ENCODE measurements at regions not wholly inside any gene's neighbourhood (a gene's known extent, or its start where the extent isn't known, plus 50 kb on each side); places are given as distances from the start of the nearest gene placed in this dataset.

DNA sequence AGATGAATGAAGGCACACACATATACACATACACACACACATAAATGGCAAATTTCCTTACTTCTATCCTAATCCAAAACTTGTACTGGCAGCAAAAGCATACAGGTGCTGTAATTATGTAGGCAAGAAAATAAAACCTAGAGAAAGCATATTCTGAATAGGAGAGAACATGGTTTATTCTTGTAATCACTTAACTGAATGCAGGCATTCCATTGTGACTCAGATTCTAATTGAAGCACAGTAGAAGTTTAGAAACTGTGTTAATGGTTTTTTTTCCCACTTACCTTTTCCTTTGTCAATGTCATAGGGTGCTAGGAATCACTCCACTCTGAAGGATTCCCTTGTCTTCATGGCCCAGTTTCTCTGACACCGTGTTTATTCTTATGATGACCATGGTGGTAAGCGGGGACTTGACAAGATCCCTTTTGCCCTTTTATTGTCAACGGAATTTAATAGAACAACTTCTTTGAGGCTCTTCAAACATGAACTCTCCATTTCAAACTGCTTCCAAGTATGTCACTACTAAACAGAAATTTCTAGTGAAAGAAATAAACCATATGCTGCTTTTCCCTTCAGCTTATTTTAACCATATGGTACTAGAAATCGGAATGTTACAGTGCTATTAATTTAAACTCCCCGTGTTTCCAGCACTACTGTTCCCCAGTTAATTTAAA is 164.2 kb downstream of the OGFRL1 start:
- Mint-ChIP-seq H3K9me3 (no peaks in the 10 kb centered on the region), H3K4me1 (no peaks in the 10 kb centered on the region), H3K36me3 (ENCODE audit: low read depth) (no peaks in the 10 kb centered on the region), H3K27ac (no peak overlapping the region), H3K4me3 (no peak overlapping the region), H3K27me3 (ENCODE audit: insufficient read depth) (no peaks in the 10 kb centered on the region)
- no peaks in the 10 kb centered on the region for H3K27me3 ChIP-seq (ENCODE audit: control insufficient read depth, insufficient read depth, low read length, poor library complexity, severe bottlenecking)
- DNase-seq: no peak
- no peaks in the 10 kb centered on the region for H3K9me3 ChIP-seq (ENCODE audit: control insufficient read depth, low read length)
- H3K4me3 ChIP-seq (ENCODE audit: low read length): no peak overlapping the region
- no peak overlapping the region for H3K27ac ChIP-seq (ENCODE audit: low read depth, low read length)
- H3K36me3 ChIP-seq (ENCODE audit: control insufficient read depth, insufficient read depth, low read length): no peaks in the 10 kb centered on the region
- TF ChIP-seq, protein P1, sequence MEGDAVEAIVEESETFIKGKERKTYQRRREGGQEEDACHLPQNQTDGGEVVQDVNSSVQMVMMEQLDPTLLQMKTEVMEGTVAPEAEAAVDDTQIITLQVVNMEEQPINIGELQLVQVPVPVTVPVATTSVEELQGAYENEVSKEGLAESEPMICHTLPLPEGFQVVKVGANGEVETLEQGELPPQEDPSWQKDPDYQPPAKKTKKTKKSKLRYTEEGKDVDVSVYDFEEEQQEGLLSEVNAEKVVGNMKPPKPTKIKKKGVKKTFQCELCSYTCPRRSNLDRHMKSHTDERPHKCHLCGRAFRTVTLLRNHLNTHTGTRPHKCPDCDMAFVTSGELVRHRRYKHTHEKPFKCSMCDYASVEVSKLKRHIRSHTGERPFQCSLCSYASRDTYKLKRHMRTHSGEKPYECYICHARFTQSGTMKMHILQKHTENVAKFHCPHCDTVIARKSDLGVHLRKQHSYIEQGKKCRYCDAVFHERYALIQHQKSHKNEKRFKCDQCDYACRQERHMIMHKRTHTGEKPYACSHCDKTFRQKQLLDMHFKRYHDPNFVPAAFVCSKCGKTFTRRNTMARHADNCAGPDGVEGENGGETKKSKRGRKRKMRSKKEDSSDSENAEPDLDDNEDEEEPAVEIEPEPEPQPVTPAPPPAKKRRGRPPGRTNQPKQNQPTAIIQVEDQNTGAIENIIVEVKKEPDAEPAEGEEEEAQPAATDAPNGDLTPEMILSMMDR (conservative IDR thresholded peaks at IDR 0.05): no peak
- H3K9ac ChIP-seq (ENCODE audit: extremely low read depth, low read length, poor library complexity, severe bottlenecking): no peak overlapping the region
- WGBS, 2 experiments (ENCODE audit: insufficient coverage in 1 of 2, insufficient read length in 1 of 2): 80% methylated on average over 4 to 5 of the region's 5 CpGs
- no peaks in the 10 kb centered on the region for H3K4me1 ChIP-seq (ENCODE audit: control insufficient read depth, insufficient read depth, low read length)

DNA sequence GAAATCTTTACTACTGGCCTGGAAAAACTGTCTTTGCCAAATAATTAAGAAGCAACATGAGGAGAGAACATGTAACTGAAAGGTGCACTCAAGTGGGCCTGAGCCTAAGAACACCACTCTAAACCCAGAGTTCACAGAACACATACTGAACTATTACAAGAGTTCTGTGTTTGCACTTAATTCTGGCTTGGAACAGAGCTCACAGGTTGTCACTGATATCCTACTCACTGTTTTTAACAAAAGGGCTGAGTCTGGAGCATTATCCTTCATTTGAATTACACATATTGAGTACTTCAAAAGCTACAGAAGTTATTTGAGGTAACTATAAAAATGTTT is 164.7 kb downstream of the OGFRL1 start:
- no peaks in the 10 kb centered on the region for H3K36me3 Mint-ChIP-seq (ENCODE audit: low read depth)
- no peaks in the 10 kb centered on the region for H3K27me3 Mint-ChIP-seq (ENCODE audit: insufficient read depth)
- H3K4me1 Mint-ChIP-seq: no peaks in the 10 kb centered on the region
- H3K9me3 ChIP-seq (ENCODE audit: control insufficient read depth, low read length): no peaks in the 10 kb centered on the region
- TF ChIP-seq, protein P1 (conservative IDR thresholded peaks at IDR 0.05): no peak
- no peak overlapping the region for H3K4me3 Mint-ChIP-seq
- H3K9ac ChIP-seq (ENCODE audit: extremely low read depth, low read length, poor library complexity, severe bottlenecking): no peak overlapping the region
- H3K4me1 ChIP-seq (ENCODE audit: control insufficient read depth, insufficient read depth, low read length): no peaks in the 10 kb centered on the region
- no peak overlapping the region for H3K4me3 ChIP-seq (ENCODE audit: low read length)
- H3K27ac ChIP-seq (ENCODE audit: low read depth, low read length): no peak overlapping the region
- DNase-seq: no peak
- no peaks in the 10 kb centered on the region for H3K36me3 ChIP-seq (ENCODE audit: control insufficient read depth, insufficient read depth, low read length)
- H3K9me3 Mint-ChIP-seq: no peaks in the 10 kb centered on the region
- no peak overlapping the region for H3K27ac Mint-ChIP-seq
- no peaks in the 10 kb centered on the region for H3K27me3 ChIP-seq (ENCODE audit: control insufficient read depth, insufficient read depth, low read length, poor library complexity, severe bottlenecking)

DNA sequence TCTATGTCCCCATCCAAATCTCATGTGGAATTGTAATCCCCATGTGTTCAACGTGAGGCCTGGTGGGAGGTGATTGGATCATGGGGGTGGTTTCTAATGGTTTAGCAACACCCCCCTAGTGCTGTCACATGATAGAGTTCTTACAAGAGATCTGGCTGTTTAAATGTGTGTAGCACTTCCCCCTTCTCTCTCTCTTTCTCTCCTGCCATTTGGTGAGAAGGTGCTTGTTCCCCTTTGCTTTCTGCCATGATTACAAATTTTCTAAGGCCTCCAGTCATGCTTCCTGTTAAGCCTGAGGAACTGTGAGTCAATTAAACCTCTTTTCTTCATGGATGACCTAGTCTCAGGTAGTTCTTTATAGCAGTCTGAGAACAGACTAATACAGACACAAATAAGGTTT is 165.4 kb downstream of the OGFRL1 start:
- no peaks in the 10 kb centered on the region for H3K9me3 Mint-ChIP-seq
- Histone ChIP-seq H3K4me3 (ENCODE audit: low read length) (no peak overlapping the region), H3K4me1 (ENCODE audit: control insufficient read depth, insufficient read depth, low read length) (no peaks in the 10 kb centered on the region), H3K27ac (ENCODE audit: low read depth, low read length) (no peak overlapping the region), H3K9ac (ENCODE audit: extremely low read depth, low read length, poor library complexity, severe bottlenecking) (no peak overlapping the region), H3K36me3 (ENCODE audit: control insufficient read depth, insufficient read depth, low read length) (no peaks in the 10 kb centered on the region), H3K27me3 (ENCODE audit: control insufficient read depth, insufficient read depth, low read length, poor library complexity, severe bottlenecking) (no peaks in the 10 kb centered on the region), H3K9me3 (ENCODE audit: control insufficient read depth, low read length) (no peaks in the 10 kb centered on the region)
- TF ChIP-seq, protein P1 (conservative IDR thresholded peaks at IDR 0.05): no peak
- DNase-seq: no peak
- no peaks in the 10 kb centered on the region for H3K27me3 Mint-ChIP-seq (ENCODE audit: insufficient read depth)
- H3K27ac Mint-ChIP-seq: no peak overlapping the region
- H3K4me1 Mint-ChIP-seq: no peaks in the 10 kb centered on the region
- H3K36me3 Mint-ChIP-seq (ENCODE audit: low read depth): no peaks in the 10 kb centered on the region
- WGBS, 2 experiments (ENCODE audit: insufficient coverage in 1 of 2, insufficient read length in 1 of 2): 80% methylated on average over 1 of the region's 1 CpG; no CpG with 5 or more reads in 1 of the 2 experiments
- H3K4me3 Mint-ChIP-seq: no peak overlapping the region
